Activated T-cell treated with anti-CD3 and anti-CD28 coated beads, Interleukin-2, amount 50 U/mL, for 4 hours (primary cell): ENCODE measurements at regions not wholly inside any gene's neighbourhood (a gene's known extent, or its start where the extent isn't known, plus 50 kb on each side); places are given as distances from the start of the nearest gene placed in this dataset.
"Not testable (repeated sequence)": the region's sequence is repeated elsewhere in the genome, so short reads cannot be mapped to it uniquely, and the experiment has no call there.

ENCODE experiments used
- ATAC-seq, 2 donors: fragments of 200-7000 bp; cut with Tn5 transposase; one replicate each; pipeline ENCODE4 v1.10.0; 2021
- DNase-seq: peaks from one replicate; pipeline ENCODE4 v3.0.0-alpha.2; 2020
- H3K27me3 Mint-ChIP-seq: one replicate; pipeline ENCODE4 v1.8.0; 2021; ENCODE audit warnings: low read depth, mixed read lengths
- H3K36me3 Mint-ChIP-seq: one replicate; pipeline ENCODE4 v1.8.0; 2022; ENCODE audit warnings: mixed read lengths; ENCODE audit not compliant: insufficient read depth
- H3K4me1 Mint-ChIP-seq: one replicate; pipeline ENCODE4 v1.8.0; 2021; ENCODE audit warnings: low read depth, mixed read lengths
- H3K4me3 Mint-ChIP-seq: one replicate; pipeline ENCODE4 v1.8.0; 2021; ENCODE audit warnings: mild to moderate bottlenecking, moderate library complexity, mixed read lengths
- H3K9me3 Mint-ChIP-seq: one replicate; pipeline ENCODE4 v1.8.0; 2021; ENCODE audit warnings: mixed read lengths

DNA sequence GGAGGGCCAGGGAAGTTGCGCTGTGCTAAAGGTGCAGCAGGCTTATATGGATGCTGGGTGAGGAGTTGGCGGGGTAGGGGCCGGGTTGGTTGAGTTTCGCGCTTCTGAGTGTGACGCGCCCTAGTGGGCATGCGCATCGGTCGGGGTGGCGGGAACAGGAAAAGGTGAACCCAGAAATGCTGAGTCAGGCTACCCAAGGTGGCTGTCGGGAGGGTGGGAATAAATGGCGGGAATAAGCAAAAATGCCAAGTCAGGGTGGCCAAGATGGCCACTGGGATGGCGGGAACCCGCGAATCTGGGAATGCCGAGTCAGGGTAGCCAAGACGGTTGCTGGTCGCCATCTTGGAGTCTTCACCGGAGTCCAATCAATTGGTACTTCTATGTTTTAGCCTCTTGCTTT lies 580.0 kb downstream of the SUCLG1 start:
- Mint-ChIP-seq H3K9me3 (peaks cover 20% of the 10 kb centered on the region), H3K27me3 (no peaks in the 10 kb centered on the region), H3K4me3 (no peak overlapping the region), H3K36me3 (no peaks in the 10 kb centered on the region), H3K4me1 (no peaks in the 10 kb centered on the region)
- ATAC-seq (no peak), DNase-seq (no peak)

DNA sequence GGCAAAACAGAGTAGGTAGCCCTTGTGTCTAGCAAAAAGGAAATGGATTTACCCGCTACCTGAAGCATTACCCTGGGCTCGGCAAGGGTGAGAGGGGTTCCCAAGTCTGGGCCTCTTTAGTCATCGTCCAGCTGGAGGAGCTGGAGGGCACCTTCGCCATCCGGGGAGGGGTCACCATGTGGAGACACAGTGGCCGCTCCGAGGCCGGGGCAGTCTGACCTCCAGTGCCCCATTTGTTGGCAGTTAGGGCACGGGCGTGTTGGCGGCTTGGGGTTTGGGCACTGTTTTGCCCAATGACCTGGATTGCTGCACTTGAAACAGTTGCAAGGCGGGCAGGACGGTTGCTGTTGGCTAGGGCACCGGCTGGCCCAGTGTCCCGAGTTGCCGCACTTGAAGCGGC lies 581.8 kb downstream of the SUCLG1 start:
- not testable (repeated sequence) for H3K4me3 Mint-ChIP-seq, DNase-seq, ATAC-seq, H3K27me3 Mint-ChIP-seq, H3K36me3 Mint-ChIP-seq, H3K4me1 Mint-ChIP-seq
- peaks cover 28% of the 10 kb centered on the region for H3K9me3 Mint-ChIP-seq

GRCh38 chr2:83874712-83875430 lies 584.2 kb downstream of the SUCLG1 start:
- no peak for ATAC-seq
- no peaks in the 10 kb centered on the region for H3K36me3 Mint-ChIP-seq
- no peaks in the 10 kb centered on the region for H3K27me3 Mint-ChIP-seq
- H3K4me3 Mint-ChIP-seq: no peak overlapping the region
- peaks cover 28% of the 10 kb centered on the region for H3K9me3 Mint-ChIP-seq
- DNase-seq: no peak
- no peaks in the 10 kb centered on the region for H3K4me1 Mint-ChIP-seq

DNA sequence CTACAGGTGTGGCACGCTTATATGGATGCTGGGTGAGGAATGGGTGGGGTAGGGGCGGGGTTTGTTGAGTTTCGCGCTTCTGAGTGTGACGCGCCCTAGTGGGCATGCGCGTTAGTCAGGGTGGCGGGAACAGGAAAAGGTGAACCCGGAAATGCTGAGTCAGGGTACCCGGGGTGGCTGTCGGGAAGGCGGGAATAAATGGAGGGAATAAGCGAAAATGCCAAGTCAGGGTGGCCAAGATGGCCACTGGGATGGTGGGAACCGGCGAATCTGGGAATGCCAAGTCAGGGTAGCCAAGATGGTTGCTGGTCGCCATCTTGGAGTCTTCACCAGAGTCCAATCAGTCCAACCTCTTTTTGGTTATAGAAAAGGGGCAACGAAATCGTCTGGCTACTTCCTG lies 585.0 kb downstream of the SUCLG1 start:
- Mint-ChIP-seq H3K36me3 (no peaks in the 10 kb centered on the region), H3K9me3 (peaks cover 28% of the 10 kb centered on the region), H3K4me1 (no peaks in the 10 kb centered on the region), H3K27me3 (no peaks in the 10 kb centered on the region), H3K4me3 (no peak overlapping the region)
- no peak for DNase-seq
- ATAC-seq: no peak

GRCh38 chr2:83873110-83873509 lies 586.0 kb downstream of the SUCLG1 start:
- Mint-ChIP-seq H3K4me1 (no peaks in the 10 kb centered on the region), H3K36me3 (no peaks in the 10 kb centered on the region), H3K9me3 (peaks cover 28% of the 10 kb centered on the region), H3K4me3 (no peak overlapping the region), H3K27me3 (no peaks in the 10 kb centered on the region)
- DNase-seq (no peak), ATAC-seq (no peak)

GRCh38 chr2:83866211-83866610 lies 592.9 kb downstream of the SUCLG1 start:
- H3K4me3 Mint-ChIP-seq: no peak overlapping the region
- ATAC-seq (no peak), DNase-seq (no peak)
- H3K9me3 Mint-ChIP-seq: no peaks in the 10 kb centered on the region
- H3K4me1 Mint-ChIP-seq: no peaks in the 10 kb centered on the region
- no peaks in the 10 kb centered on the region for H3K27me3 Mint-ChIP-seq
- no peaks in the 10 kb centered on the region for H3K36me3 Mint-ChIP-seq

DNA sequence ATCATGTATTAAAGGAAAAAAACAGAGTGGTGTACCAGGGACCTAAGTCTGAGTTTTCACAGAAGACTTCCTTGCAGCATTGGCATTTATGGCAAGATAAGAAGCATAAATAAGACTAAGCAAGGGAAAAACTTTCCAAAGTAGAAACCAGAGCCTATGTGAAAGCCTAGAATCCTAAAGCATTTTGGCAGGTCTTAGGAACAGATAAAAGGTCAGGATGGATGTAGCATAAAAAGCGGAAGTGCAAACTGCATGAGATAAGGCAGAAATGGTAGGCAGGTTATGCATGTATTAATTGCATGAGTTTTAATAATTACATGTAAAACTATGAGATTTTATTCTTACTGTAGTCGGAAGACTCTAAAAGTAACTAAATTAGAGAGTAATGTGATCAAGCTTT lies 596.5 kb downstream of the SUCLG1 start:
- Mint-ChIP-seq H3K4me3 (no peak overlapping the region), H3K27me3 (no peaks in the 10 kb centered on the region), H3K4me1 (no peaks in the 10 kb centered on the region), H3K9me3 (no peaks in the 10 kb centered on the region), H3K36me3 (no peaks in the 10 kb centered on the region)
- DNase-seq (no peak), ATAC-seq (no peak)

DNA sequence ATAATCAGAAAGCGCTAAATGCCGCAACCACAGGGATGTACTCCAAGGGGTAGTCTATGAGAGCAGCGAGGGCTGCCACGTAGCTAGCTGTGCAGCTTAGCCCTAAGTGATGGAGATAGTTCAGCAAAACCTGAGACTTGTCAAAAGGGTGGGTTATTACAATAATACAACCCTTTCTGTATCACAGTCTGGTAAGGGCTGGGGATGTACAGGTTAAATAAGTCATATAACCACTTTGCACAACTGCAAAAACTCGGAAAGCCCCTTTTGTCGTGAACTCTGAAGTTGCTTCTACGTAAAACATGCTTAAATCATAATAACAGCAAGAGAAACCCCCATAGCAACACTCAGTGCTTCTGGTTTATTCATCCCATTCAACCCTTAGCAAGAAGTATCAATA lies 598.8 kb downstream of the SUCLG1 start:
- no peak overlapping the region for H3K4me3 Mint-ChIP-seq
- H3K36me3 Mint-ChIP-seq: no peaks in the 10 kb centered on the region
- H3K27me3 Mint-ChIP-seq: no peaks in the 10 kb centered on the region
- no peak for DNase-seq
- H3K9me3 Mint-ChIP-seq: no peaks in the 10 kb centered on the region
- H3K4me1 Mint-ChIP-seq: no peaks in the 10 kb centered on the region
- no peak for ATAC-seq

DNA sequence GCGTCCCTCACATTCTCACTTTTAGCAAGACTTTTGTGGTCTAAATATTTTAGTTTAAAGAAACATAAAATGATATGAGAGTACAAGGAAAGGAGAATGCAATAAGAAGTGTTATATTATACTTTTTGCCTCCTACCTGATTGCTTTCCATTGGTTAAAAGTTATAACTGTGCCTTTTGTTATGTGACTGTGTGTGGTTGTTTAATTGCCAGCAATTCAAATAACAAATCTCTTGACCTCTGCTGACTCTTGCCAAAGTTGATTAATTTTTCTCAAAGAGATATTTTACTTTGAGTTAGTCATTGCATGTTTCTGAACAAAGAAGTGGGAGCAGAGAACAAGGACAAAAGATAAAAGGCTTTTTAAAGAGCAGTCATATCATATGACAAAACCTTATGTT lies 599.5 kb downstream of the SUCLG1 start:
- Mint-ChIP-seq H3K4me1 (no peaks in the 10 kb centered on the region), H3K27me3 (no peaks in the 10 kb centered on the region)
- no peak for DNase-seq

GRCh38 chr2:83851066-83851465 lies 608.0 kb downstream of the SUCLG1 start:
- Mint-ChIP-seq H3K4me3 (no peak overlapping the region), H3K27me3 (peaks cover 1% of the 10 kb centered on the region), H3K9me3 (peaks cover 8% of the 10 kb centered on the region), H3K36me3 (no peaks in the 10 kb centered on the region), H3K4me1 (no peaks in the 10 kb centered on the region)
- ATAC-seq (no peak), DNase-seq (no peak)

More for the DNA sequence above, 599.5 kb downstream of the SUCLG1 start:
- no peak overlapping the region for H3K4me3 Mint-ChIP-seq
- H3K9me3 Mint-ChIP-seq: no peaks in the 10 kb centered on the region
- no peak for ATAC-seq
- H3K36me3 Mint-ChIP-seq: no peaks in the 10 kb centered on the region

DNA sequence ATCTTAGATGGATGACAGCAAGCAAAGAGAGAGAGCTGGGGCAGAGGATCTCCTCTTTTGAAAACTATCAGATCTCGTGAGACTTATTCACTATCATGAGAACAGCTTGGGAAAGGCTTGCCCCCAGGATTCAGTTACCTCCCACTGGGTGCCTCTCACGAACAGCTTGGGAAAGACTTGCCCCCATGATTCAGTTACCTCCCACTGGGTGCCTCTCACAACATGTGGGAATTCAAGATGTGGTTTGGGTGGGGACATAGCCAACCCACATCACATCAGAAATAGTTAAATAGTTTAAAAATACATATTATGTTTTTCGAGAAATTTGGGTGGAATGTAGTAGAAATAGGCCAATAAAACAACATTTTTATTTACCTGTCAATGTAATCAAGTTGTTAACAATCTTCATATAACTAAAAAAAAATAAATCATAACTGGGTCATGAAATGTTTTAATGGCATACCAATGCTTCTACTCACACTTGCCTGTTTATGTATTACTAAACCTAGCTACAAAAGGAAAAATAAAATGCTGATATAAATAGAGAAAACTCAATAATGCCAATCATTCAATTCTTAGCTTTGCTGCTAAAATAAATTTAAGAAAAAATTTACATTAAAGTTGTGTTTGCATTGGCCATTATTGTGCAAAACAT lies 608.9 kb downstream of the SUCLG1 start:
- Mint-ChIP-seq H3K4me1 (no peaks in the 10 kb centered on the region), H3K4me3 (no peak overlapping the region), H3K9me3 (peaks cover 8% of the 10 kb centered on the region), H3K36me3 (no peaks in the 10 kb centered on the region), H3K27me3 (peaks cover 1% of the 10 kb centered on the region)
- ATAC-seq (no peak), DNase-seq (no peak)

DNA sequence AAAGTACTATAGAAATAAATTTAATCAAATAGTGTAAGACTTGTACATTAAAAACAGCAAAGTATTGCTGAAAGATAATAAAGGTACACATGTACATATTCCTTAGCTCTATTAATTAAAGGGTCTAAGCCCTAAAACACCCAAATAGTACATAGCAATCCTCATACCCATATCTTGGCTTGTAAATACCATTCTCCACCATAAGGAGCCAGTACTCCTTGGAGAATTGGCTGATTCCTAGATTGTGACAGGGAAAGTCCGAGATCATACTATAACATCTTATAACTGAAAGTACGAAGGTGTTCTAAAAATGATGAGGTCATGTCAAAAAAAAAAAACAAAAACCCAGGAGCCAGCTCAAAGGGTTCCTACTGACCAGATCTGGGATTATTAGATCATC lies 614.6 kb downstream of the SUCLG1 start:
- Mint-ChIP-seq H3K4me3 (no peak overlapping the region), H3K4me1 (no peaks in the 10 kb centered on the region), H3K27me3 (no peaks in the 10 kb centered on the region), H3K36me3 (no peaks in the 10 kb centered on the region), H3K9me3 (no peaks in the 10 kb centered on the region)
- ATAC-seq (no peak), DNase-seq (no peak)

- DNase-seq (no peak), ATAC-seq (no peak)
- Mint-ChIP-seq H3K9me3 (no peaks in the 10 kb centered on the region), H3K4me1 (no peaks in the 10 kb centered on the region), H3K4me3 (no peak overlapping the region), H3K36me3 (no peaks in the 10 kb centered on the region), H3K27me3 (no peaks in the 10 kb centered on the region)
Measured at GRCh38 chr2:83842421-83842820, 616.7 kb downstream of the SUCLG1 start.

- H3K36me3 Mint-ChIP-seq: no peaks in the 10 kb centered on the region
- H3K9me3 Mint-ChIP-seq: no peaks in the 10 kb centered on the region
- DNase-seq: no peak
- no peaks in the 10 kb centered on the region for H3K4me1 Mint-ChIP-seq
- no peak overlapping the region for H3K4me3 Mint-ChIP-seq
- ATAC-seq: no peak
- no peaks in the 10 kb centered on the region for H3K27me3 Mint-ChIP-seq
Measured at GRCh38 chr2:83837823-83838222, 621.3 kb downstream of the SUCLG1 start.

DNA sequence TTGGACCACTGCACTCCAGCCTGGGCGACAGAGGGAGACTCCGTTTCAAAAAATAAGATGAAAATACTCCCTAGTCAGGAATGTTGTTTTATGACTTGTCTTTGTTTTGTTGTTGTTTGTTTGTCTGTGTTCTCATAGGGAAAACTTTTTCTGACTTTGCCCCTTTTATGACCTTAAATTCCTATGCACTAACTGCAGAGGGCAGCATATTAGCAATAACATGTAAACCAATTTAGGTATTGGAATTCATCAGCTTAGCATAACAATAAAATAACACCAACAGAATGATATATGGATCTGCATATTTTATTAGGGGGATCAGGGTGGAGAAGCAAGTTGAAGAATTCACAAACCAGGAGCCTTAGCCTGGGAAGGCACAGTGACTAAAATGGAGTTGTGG lies 631.5 kb downstream of the SUCLG1 start:
- no peaks in the 10 kb centered on the region for H3K36me3 Mint-ChIP-seq
- no peaks in the 10 kb centered on the region for H3K4me1 Mint-ChIP-seq
- no peak for DNase-seq
- no peaks in the 10 kb centered on the region for H3K9me3 Mint-ChIP-seq
- no peak overlapping the region for H3K4me3 Mint-ChIP-seq
- no peaks in the 10 kb centered on the region for H3K27me3 Mint-ChIP-seq
- no peak for ATAC-seq
